Endothelial cell of hepatic sinusoid (primary cell): ENCODE measurements at regions not wholly inside any gene's neighbourhood (a gene's known extent, or its start where the extent isn't known, plus 50 kb on each side); places are given as distances from the start of the nearest gene placed in this dataset.
"Not testable (repeated sequence)": the region's sequence is repeated elsewhere in the genome, so short reads cannot be mapped to it uniquely, and the experiment has no call there.

Experiments used
- in situ Hi-C: cut with HindIII; loops from 2 replicates; pipeline ENCODE4 v1.10.0; 2017; ENCODE audit warnings: low sequenced_read_pairs

- in situ Hi-C loops = no loop called here
Observed at GRCh38 chr13:50611117-50611781, 232.2 kb downstream of the DLEU7 start.

GRCh38 chr13:50612717-50613116 is 230.8 kb downstream of the DLEU7 start:
- in situ Hi-C loops = no loop called here

GRCh38 chr13:50613356-50613831 is 230.1 kb downstream of the DLEU7 start:
- in situ Hi-C loops = no loop called here

- in situ Hi-C loops = no loop called here
Observed at GRCh38 chr13:50615234-50615633, 228.3 kb downstream of the DLEU7 start.

GRCh38 chr13:50616101-50616500 is 227.4 kb downstream of the DLEU7 start:
- in situ Hi-C loops = no loop called here

GRCh38 chr13:50617134-50617721 is 226.3 kb downstream of the DLEU7 start:
- in situ Hi-C loops = no loop called here

GRCh38 chr13:50618206-50618605 is 225.3 kb downstream of the DLEU7 start:
- in situ Hi-C loops = no loop called here

GRCh38 chr13:50626101-50626547 is 217.4 kb downstream of the DLEU7 start:
- in situ Hi-C loops = no loop called here

- in situ Hi-C loops = no loop called here
Observed at GRCh38 chr13:50627111-50627510, 216.4 kb downstream of the DLEU7 start.

GRCh38 chr13:50628512-50628911 is 215.0 kb downstream of the DLEU7 start:
- in situ Hi-C loops = not testable (repeated sequence)

GRCh38 chr13:50629497-50629896 is 214.0 kb downstream of the DLEU7 start:
- in situ Hi-C loops = no loop called here

GRCh38 chr13:50629966-50630365 is 213.5 kb downstream of the DLEU7 start:
- in situ Hi-C loops = no loop called here

- in situ Hi-C loops = no loop called here
Observed at GRCh38 chr13:50631041-50631440, 212.5 kb downstream of the DLEU7 start.

- in situ Hi-C loops = no loop called here
Observed at GRCh38 chr13:50634339-50634738, 209.2 kb downstream of the DLEU7 start.

GRCh38 chr13:50635504-50635903 is 208.0 kb downstream of the DLEU7 start:
- in situ Hi-C loops = no loop called here

GRCh38 chr13:50636007-50636704 is 207.3 kb downstream of the DLEU7 start:
- in situ Hi-C loops = no loop called here

GRCh38 chr13:50643060-50643459 is 200.4 kb downstream of the DLEU7 start:
- in situ Hi-C loops = no loop called here

- in situ Hi-C loops = no loop called here
Observed at GRCh38 chr13:50644081-50644871, 199.2 kb downstream of the DLEU7 start.

- in situ Hi-C loops = no loop called here
Observed at GRCh38 chr13:50645092-50645491, 198.4 kb downstream of the DLEU7 start.

GRCh38 chr13:50646070-50646469 is 197.4 kb downstream of the DLEU7 start:
- in situ Hi-C loops = no loop called here

GRCh38 chr13:50649211-50649610 is 194.3 kb downstream of the DLEU7 start:
- in situ Hi-C loops = no loop called here
